ENCODE measurements at regions not wholly inside any gene's neighbourhood (a gene's known extent, or its start where the extent isn't known, plus 50 kb on each side); places are given as distances from the start of the nearest gene placed in this dataset.

DNA sequence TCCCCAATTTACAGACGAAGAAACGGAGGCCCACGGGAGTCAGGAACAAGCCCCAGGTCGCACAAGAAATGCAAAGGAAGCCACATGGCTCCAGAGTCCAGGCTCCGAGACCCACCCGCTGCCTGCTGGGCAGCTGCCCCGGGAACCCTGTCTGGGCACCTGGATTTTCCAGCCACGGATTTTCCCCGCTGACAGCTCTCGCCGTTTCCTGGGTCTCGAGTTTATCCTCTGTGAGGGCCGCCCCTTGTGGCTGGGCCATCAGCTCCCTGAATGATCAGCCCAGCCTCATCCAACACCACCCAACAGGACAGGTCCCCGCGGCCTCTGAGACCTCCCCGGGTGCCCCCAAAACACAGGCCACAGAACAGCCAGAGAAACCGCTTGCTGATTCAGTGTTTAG lies 189.7 kb downstream of the BRD1 start:
- DNase-seq: no peak

DNA sequence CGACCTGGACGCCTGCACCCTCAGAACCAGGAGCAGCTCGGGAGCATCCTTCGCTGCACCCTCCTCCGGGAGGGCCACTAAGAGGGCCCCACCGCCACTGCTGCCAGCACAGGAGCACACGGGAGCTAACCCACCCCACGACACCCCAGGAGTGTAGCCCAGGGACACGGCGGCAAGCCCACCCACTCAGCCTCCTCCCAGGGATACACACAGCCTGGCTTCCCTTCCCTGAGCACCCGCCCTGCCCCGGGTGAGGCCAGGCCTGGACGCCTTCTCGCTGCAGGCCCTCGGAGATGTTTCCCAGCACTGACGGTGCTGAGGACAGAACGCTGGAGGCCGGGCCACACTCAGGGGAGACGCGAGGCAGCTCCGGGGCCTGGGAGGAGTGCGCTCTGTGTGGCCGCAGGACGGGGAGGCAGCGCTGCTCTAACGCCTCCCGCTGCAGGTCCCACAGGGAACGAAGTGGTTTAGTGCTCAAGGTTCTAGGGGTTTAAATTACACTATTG lies 190.4 kb downstream of the BRD1 start:
- DNase-seq: no peak

DNA sequence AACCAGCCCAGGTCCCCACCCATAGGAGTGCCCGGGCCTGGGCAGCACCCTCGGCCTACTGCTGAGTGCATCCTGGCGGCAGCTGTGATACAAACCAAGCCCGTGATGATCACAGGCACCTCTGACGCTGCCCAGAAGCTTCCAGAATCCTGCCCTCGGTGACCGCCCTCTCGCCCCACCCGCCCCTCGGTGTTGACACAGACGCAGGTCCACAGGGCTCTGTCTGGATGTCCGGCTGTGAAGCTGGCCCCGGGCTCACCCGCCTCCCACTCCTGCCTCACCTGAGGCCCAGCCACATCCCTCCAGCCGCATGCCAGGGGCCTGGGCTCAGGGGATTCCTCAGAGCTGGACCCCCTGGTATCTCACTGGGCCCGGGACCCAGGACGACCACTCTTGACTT lies 191.0 kb downstream of the BRD1 start:
- no peak for DNase-seq

DNA sequence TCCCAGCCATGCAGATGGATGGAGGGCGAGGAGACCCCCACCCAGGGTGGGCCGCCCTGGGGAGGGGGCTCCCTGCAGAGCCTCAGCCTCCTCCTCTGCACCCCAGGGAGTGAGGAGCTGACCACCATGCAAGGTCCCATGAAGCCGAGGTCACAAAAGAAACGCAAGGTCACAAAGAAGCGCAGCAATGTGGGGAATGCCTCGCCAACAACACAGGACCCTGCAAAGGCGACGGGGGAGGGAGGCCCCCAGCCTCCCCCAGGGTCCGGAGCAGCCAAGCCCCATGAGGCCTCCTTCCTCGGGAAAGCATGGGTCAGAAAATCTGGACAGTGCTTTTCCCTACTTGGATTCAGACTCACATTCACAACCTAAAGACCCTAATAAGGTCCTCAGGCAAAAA lies 191.5 kb downstream of the BRD1 start:
- DNase-seq: no peak

GRCh38 chr22:49634006-49634772 lies 193.5 kb downstream of the BRD1 start:
- DNase-seq: no peak

DNA sequence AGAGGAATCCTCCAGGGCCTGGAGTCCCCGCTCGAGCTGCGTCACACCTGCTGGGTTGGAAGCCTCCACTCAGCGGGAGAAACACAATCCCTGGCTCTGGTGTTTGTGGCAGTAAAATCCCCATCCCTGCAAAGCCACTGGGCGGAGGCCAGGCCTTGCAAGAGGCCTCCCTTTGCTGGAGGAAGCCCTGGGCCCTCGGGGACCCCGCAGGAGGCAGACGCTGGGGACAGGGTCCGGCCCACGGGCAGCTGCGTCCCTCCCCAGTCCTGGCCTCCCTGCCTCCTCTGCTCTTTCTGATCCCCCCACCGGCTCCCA lies 194.7 kb downstream of the BRD1 start:
- no peak for DNase-seq

DNA sequence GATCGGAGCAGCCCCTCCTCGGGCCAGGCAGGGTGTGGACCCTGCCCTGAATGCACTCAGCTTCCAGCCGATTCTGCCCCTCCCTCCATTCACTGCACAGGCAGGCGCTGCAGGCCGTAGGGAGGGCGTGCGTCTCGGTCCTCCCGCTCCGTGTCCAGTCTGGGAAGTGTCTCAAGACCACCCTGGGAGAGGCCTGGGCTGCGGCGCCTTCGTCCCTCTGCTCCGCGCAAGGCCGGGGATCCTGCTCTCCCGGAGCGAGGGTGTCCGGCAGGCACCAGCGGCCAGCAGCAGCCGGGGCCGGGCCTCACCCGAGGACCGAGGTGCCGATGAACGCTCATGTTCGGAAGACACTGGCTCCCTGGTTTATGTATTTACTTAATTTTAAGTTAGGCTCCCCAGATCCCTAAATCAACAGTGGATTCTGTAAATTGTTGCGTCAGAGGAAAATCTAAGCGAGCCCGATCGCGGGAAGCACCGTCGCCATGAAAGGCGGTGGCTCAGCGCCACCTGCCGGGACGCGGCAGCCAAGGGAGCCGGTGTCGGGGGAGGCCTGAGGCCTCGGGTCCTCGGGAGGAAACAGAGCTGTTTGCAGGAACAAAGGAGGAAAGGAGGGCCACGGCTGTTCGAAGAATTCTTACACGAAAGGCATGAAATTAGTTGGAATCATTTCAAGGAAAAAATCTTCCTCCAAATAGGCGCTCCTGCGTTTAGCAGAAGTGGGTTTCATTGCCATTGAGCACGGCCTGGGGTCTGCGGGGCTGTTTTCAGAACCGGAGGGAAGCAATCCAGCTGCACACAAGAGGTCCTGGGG lies 195.3 kb downstream of the BRD1 start:
- peak in 1 of 2 donors; percentile 8 for DNase-seq

- no peak for DNase-seq
Observed at GRCh38 chr22:49630448-49630946, 197.2 kb downstream of the BRD1 start.

DNA sequence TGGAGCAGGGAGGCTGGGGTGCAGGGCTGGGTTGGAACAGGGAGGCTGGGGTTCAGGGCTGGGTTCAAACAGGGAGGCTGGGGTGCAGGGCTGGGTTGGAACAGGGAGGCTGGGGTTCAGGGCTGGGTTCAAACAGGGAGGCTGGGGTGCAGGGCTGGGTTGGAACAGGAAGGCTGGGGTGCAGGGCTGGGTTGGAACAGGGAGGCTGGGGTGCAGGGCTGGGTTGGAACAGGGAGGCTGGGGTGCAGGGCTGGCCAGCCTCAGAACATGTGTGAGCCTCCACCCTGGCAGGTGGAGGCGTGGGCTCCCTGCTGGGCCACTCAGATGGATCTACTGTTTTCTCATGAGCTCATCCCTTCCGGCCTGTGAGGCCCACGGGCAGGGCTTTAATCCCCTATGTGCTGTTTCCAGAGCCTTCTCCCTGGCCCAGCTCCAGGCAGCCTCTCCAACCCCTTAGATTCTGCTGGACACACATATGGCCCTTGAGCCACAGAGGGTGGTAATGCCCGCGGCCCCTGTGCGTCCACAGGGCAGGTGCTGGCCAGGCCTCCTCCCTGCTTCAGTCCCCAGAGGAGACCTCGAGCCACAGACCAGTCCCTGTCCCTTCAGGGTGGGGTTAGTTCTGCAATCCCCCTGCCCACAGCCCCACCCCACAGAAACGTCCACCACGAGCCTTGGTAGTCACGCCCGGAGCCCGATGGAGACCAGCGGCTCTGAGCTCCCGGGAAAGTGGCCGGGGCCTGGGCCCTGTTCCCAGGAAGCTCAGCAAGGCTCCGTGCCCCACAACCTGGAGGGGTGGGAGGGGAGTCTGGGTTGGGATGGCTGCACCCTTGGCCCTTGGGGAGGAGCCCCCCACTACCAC lies 197.9 kb downstream of the BRD1 start:
- DNase-seq: no peak

DNA sequence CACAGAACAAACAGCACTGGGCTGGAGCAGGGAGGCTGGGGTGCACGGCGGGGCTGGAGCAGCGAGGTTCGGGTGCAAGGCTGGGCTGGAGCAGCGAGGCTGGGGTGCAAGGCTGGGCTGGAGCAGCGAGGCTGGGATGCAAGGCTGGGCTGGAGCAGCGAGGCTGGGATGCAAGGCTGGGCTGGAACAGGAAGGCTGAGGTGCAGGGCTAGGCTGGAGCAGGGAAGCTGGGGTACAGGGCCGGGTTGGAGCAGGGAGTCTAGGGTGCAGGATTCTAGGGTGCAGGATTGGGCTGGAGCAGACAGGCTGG lies 198.5 kb downstream of the BRD1 start:
- DNase-seq: no peak

DNA sequence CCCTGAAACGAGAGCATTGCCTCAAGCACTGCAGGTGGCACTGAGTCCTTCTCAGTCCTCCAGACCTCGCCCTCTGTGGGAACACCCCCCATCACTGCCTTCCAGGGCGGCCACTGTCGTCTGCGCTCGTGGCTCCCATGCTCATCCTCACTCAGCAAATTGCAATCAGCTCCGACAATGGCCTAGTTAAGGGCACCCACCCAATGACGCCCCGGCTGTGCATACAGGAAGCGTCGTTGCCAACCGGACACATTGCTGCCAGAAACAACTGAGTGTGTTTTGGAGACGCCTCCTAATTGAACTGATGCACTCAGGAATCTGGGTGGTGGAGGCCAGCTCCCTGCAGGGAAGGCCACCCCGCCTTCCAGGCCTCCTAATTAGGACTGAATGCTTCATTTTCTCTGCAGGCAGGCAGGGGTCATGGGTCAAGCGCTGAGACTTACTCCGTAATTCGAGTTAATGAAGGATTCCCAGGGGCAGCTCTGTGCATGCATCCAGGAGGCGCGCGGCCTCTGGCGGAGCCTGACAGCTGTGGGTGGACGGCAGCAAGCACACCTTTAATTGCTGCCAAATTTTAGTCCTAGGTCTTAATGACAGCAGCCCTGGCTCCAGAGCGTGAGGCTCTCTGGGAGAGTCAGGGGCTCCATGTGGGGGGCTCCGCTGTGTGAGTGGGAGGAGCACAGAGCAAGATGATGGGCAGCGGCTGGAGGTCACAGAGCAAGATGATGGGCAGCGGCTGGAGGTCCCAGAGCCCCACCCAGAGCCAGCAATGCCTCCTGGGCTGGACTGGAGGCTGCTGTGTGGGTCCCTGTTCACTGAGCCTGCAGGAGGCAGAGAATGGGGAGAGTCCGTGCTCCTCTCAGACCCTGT lies 199.0 kb downstream of the BRD1 start:
- DNase-seq: no peak

- no peak for DNase-seq
Observed at GRCh38 chr22:49627217-49628181, 200.2 kb downstream of the BRD1 start.

GRCh38 chr22:49626361-49627216 lies 201.1 kb downstream of the BRD1 start:
- DNase-seq: no peak

DNA sequence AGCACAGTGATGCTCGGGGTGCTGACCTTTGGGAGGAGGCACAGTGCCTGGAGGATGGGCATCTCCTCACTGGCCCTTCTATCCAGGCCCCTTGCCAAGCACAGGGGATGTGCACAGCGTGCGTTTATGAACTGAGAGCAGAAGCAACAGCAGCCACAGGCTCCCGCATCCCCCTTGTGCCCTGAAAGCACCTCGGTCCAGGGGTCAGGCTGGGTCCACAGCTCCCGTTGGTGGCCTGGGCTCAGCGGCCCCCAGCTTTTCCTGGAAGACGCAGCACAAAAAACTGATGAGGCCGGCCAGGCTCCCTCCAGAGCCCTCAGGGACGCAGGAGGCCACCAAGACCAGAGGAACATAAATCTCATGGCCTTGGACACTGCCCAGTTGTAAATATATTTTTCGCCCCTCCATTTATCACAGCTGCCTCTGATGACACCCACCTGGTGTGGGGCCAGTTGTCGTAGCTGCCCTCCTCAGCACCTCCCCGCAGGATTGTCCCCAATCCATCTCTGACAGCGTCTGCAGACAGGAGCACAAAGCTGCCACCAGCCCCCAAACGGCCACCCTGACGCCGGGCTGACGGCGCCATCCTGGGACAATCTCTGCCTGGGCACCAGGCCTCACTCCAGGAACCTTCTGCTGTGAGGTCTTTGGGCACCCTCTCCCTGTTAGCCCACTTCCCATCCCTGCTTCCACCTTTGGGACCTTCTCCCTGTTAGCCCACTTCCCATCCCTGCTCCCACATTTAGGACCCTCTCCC lies 203.1 kb downstream of the BRD1 start:
- DNase-seq: no peak

DNA sequence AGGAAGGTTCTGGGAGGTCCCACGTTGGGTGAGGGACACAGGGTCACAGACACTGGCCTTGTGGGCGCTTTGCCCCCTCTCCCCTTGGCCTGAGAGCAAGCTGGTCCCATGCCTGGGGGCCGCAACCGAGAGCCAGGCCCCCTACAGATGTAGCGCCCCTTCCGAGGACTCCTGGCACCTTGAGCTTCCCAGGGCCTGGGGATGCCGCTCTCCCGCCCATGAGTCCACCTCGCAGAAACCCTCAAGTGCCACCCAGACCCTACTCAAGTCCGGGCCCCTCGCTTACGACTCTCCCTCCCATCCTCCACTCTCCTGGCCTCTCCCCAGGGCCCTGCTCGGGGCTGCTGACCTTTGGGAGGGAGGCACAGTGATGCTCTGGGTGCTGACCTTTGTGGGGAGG lies 204.0 kb downstream of the BRD1 start:
- DNase-seq: no peak

DNA sequence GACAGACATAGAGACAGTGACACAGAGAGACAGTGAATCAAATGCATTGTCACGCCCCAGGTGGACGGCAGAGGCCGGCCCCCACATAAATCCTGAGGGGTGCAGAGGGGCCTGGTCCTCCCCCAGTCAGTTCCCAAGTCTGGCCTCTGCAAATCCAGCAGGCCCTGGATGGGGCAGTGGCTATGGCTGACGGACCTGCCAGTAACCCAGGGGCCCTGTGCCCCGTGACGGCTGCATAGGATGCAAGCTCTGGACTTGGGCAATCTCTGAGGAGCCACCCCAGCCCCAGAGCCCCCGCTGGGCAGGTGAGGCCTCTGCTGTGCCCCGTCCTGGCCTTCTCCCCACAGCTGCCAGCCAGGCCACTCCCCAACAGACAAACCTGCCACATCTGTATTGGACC lies 204.5 kb downstream of the BRD1 start:
- DNase-seq: no peak

- DNase-seq: no peak
Observed at GRCh38 chr22:49622241-49623105, 205.2 kb downstream of the BRD1 start.

- no peak for DNase-seq
Observed at GRCh38 chr22:49621601-49622210, 206.0 kb downstream of the BRD1 start.
